Tibial nerve (tissue), 4 donors: ENCODE measurements at regions not wholly inside any gene's neighbourhood (a gene's known extent, or its start where the extent isn't known, plus 50 kb on each side); places are given as distances from the start of the nearest gene placed in this dataset.

Experiments used
- EP300 ChIP-seq, 2 donors: sonication (generic); formaldehyde crosslinking; IDR thresholded peaks; one replicate each; pipeline ENCODE4 v1.6.1; 2017; ENCODE audit warnings: antibody characterized with exemption in 2 of 2, mild to moderate bottlenecking in 1 of 2
- POLR2A ChIP-seq, 2 donors: fragments of 450-650 bp; IDR thresholded peaks; one replicate each; pipeline ENCODE4 v1.6.1; 2017; ENCODE audit warnings: antibody characterized with exemption in 2 of 2, mild to moderate bottlenecking in 2 of 2, moderate library complexity in 2 of 2
- TF ChIP-seq, protein P1 (sequence below), 5 experiments: fragments of 200-600 bp in 3 of 5; fragments of 450-650 bp in 2 of 5; sonication (generic) in 3 of 5; IDR thresholded peaks; one replicate each; pipeline ENCODE4 v1.5.1; 2016 to 2019; ENCODE audit warnings: antibody characterized with exemption in 5 of 5, mild to moderate bottlenecking in 3 of 5, moderate library complexity in 2 of 5

DNA sequence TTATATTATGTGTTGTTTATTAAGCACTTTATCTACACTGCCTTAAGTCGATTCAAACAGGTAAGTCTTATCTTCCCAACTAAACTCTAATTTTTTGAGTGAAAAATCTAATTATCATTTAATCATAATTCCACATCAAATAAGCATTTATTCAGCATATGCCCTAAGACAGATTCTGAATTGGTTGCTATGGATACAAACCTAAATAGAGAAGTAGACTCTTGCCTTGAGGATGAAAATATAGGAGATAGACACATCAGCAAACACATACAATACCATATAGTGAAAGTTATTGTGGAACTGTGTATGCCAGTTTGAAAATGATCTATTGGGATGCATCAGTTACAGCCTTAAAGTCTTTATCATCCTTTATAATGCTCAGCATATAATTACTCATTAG is 1679.9 kb downstream of the SLITRK1 start:
- TF ChIP-seq, protein P1, sequence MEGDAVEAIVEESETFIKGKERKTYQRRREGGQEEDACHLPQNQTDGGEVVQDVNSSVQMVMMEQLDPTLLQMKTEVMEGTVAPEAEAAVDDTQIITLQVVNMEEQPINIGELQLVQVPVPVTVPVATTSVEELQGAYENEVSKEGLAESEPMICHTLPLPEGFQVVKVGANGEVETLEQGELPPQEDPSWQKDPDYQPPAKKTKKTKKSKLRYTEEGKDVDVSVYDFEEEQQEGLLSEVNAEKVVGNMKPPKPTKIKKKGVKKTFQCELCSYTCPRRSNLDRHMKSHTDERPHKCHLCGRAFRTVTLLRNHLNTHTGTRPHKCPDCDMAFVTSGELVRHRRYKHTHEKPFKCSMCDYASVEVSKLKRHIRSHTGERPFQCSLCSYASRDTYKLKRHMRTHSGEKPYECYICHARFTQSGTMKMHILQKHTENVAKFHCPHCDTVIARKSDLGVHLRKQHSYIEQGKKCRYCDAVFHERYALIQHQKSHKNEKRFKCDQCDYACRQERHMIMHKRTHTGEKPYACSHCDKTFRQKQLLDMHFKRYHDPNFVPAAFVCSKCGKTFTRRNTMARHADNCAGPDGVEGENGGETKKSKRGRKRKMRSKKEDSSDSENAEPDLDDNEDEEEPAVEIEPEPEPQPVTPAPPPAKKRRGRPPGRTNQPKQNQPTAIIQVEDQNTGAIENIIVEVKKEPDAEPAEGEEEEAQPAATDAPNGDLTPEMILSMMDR (IDR thresholded peaks at IDR 0.05) = no peak
- TF ChIP-seq POLR2A (IDR thresholded peaks at IDR 0.05) = no peak
- TF ChIP-seq EP300 (IDR thresholded peaks at IDR 0.05) = no peak
